K562 (cell line): ENCODE measurements at regions not wholly inside any gene's neighbourhood (a gene's known extent, or its start where the extent isn't known, plus 50 kb on each side); places are given as distances from the start of the nearest gene placed in this dataset.
A peak's percentile ranks its signal among the peaks of the same experiment; 100 is the strongest.
"Not testable (repeated sequence)": the region's sequence is repeated elsewhere in the genome, so short reads cannot be mapped to it uniquely, and the experiment has no call there.

Experiments
- ATAC-seq: fragments of 200-7000 bp; cut with Tn5 transposase; 3 replicates; pipeline ENCODE4 v1.9.1; 2020; ENCODE audit warnings: moderate library complexity
- BruUV-seq: library from RNA; stranded (reverse); fragments of 400-500 nt; replicated peaks from 2 replicates; lab custom pipeline; 2021; lab: Mats Ljungman, UMichigan
- CTCF ChIA-PET: fragments of 300-600 bp; formaldehyde crosslinking; extraction: SDS; loops from one replicate; lab custom pipeline; 2021; ENCODE audit warnings: low intra/inter-chr PET ratio; lab: Yijun Ruan, JAX
- POLR2A ChIA-PET: fragments of 300-600, 350-650 bp; sonication (Branson Sonifier 250); formaldehyde crosslinking; extraction: SDS; loops from one replicate; lab custom pipeline; 2021; ENCODE audit warnings: antibody characterized with exemption, inconsistent platforms; lab: Yijun Ruan, JAX
- DNase-seq, 4 experiments: peaks; one replicate each; pipeline versions ENCODE4 v3.0.0 to v3.0.0-alpha.2; 2011 to 2018; ENCODE audit warnings: low spot score in 3 of 4, mixed read lengths in 3 of 4; ENCODE audit errors: extremely low read depth in 1 of 4
- FAIRE-seq: peaks from 2 replicates; lab custom pipeline; 2011; peaks lifted over from hg19 to GRCh38; lab: Jason Lieb, UNC
- H2AFZ ChIP-seq: 2 replicates; pipeline ENCODE4 v1.6.0; 2011; ENCODE audit warnings: low read depth, low read length, control low read depth, inconsistent platforms
- H3K27ac ChIP-seq: fragments of 200-600 bp; 3 replicates; pipeline ENCODE4 v1.8.0; 2011; ENCODE audit warnings: low read depth, mild to moderate bottlenecking, control low read depth, inconsistent platforms, low read length, moderate library complexity, mixed read lengths; ENCODE audit errors: extremely low read depth
- H3K27me3 ChIP-seq, 2 experiments: fragments of 300-600 bp in 1 of 2; 2 replicates in 1 of 2; 3 replicates in 1 of 2; pipeline versions ENCODE4 v1.6.0 to v1.8.0; 2011; ENCODE audit warnings: inconsistent platforms in 2 of 2, low read length in 2 of 2, mild to moderate bottlenecking in 1 of 2, mixed read lengths in 1 of 2, moderate library complexity in 1 of 2; ENCODE audit not compliant: control insufficient read depth in 2 of 2, insufficient read depth in 2 of 2
- H3K36me3 ChIP-seq: fragments of 300-600 bp; 3 replicates; pipeline ENCODE4 v1.8.0; 2011; ENCODE audit warnings: mild to moderate bottlenecking, low read length, inconsistent platforms; ENCODE audit not compliant: control insufficient read depth, insufficient read depth
- H3K4me1 ChIP-seq, 2 experiments: fragments of 200-600 bp in 1 of 2; replicated peaks in 1 of 2; 2 replicates in 1 of 2; 3 replicates in 1 of 2; pipeline versions ENCODE4 v1.5.1 to v1.8.0; 2011; ENCODE audit warnings: inconsistent platforms in 2 of 2, low read length in 2 of 2, mild to moderate bottlenecking in 1 of 2, mixed read lengths in 1 of 2, moderate library complexity in 1 of 2; ENCODE audit not compliant: control insufficient read depth in 2 of 2, insufficient read depth in 2 of 2
- H3K4me2 ChIP-seq: 2 replicates; pipeline ENCODE4 v1.6.1; 2011; ENCODE audit warnings: low read length, control low read depth, inconsistent platforms, mixed read lengths; ENCODE audit not compliant: insufficient read depth
- H3K4me3 ChIP-seq: fragments of 200-600 bp; sonication (generic), shearing (Covaris generic); 2 replicates; pipeline ENCODE4 v1.5.1; 2016; ENCODE audit warnings: control low read depth, inconsistent platforms
- H3K79me2 ChIP-seq: fragments of 200-600 bp; 3 replicates; pipeline ENCODE4 v1.8.0; 2011; ENCODE audit warnings: low read length, inconsistent platforms; ENCODE audit not compliant: control insufficient read depth, insufficient read depth
- H3K9ac ChIP-seq, 2 experiments: 2 replicates each; pipeline versions ENCODE4 v1.6.0 to v1.6.1; 2011; ENCODE audit warnings: low read depth in 2 of 2, low read length in 2 of 2, control low read depth in 1 of 2, inconsistent platforms in 1 of 2, mild to moderate bottlenecking in 1 of 2, mixed read lengths in 1 of 2; ENCODE audit not compliant: insufficient read depth in 1 of 2
- H3K9me1 ChIP-seq: one replicate; pipeline ENCODE4 v1.6.0; 2011; ENCODE audit warnings: inconsistent platforms, mild to moderate bottlenecking, low read length, moderate library complexity; ENCODE audit not compliant: control insufficient read depth, insufficient read depth
- H3K9me3 ChIP-seq: replicated peaks from 2 replicates; pipeline ENCODE4 v1.5.1; 2011; ENCODE audit warnings: low read depth, low read length, inconsistent platforms; ENCODE audit not compliant: control insufficient read depth, insufficient read depth
- H4K20me1 ChIP-seq: replicated peaks from 2 replicates; pipeline ENCODE4 v1.6.1; 2011; ENCODE audit warnings: low read length, inconsistent platforms, mixed read lengths; ENCODE audit not compliant: control insufficient read depth, insufficient read depth
- CREM ChIP-seq: IDR thresholded peaks from 2 replicates; pipeline ENCODE4 v1.6.1; 2014; ENCODE audit warnings: antibody characterized with exemption, low read depth
- FOXA1 ChIP-seq: fragments of 450-650 bp; IDR thresholded peaks from 2 replicates; pipeline ENCODE4 v1.6.1; 2016; ENCODE audit warnings: mild to moderate bottlenecking, borderline replicate concordance
- RBM25 ChIP-seq: fragments of 200-400 bp; formaldehyde crosslinking; IDR thresholded peaks from 2 replicates; pipeline ENCODE4 v1.6.1; 2018; ENCODE audit warnings: low read length, low read depth, moderate library complexity; ENCODE audit not compliant: severe bottlenecking
- TGIF2 ChIP-seq: sonication (generic); formaldehyde crosslinking; IDR thresholded peaks from 2 replicates; pipeline ENCODE4 v1.8.1; 2022; ENCODE audit warnings: mild to moderate bottlenecking, missing genetic modification reagents, moderate library complexity
- ZNF146 ChIP-seq: IDR thresholded peaks from one replicate; pipeline ENCODE4 v1.6.1; 2018; ENCODE audit warnings: missing compliant biosample characterization; ENCODE audit not compliant: unreplicated experiment
- ZNF184 ChIP-seq: sonication (generic); formaldehyde crosslinking; IDR thresholded peaks from 2 replicates; pipeline ENCODE4 v1.5.0; 2020; ENCODE audit warnings: missing genetic modification reagents
- WGBS: fragments of 100-300 bp; shearing (Covaris generic); methylation state at CpG from one replicate; pipeline ENCODE4 v1.1.6; 2016; ENCODE audit warnings: low coverage, mixed read lengths; ENCODE audit not compliant: insufficient coverage; ENCODE audit errors: missing lambda C conversion rate; 5-methylcytosine and 5-hydroxymethylcytosine counted together
- in situ Hi-C: fragments of 300-500 bp; cut with MboI; formaldehyde crosslinking; loops from 4 replicates; pipeline ENCODE4 v1.15.0; 2018; ENCODE audit warnings: inconsistent platforms, mixed read lengths
- intact Hi-C: fragments of 100-400 bp; cut with micrococcal nuclease; formaldehyde crosslinking; loops from 2 replicates; pipeline ENCODE4 v1.14.2; 2022

DNA sequence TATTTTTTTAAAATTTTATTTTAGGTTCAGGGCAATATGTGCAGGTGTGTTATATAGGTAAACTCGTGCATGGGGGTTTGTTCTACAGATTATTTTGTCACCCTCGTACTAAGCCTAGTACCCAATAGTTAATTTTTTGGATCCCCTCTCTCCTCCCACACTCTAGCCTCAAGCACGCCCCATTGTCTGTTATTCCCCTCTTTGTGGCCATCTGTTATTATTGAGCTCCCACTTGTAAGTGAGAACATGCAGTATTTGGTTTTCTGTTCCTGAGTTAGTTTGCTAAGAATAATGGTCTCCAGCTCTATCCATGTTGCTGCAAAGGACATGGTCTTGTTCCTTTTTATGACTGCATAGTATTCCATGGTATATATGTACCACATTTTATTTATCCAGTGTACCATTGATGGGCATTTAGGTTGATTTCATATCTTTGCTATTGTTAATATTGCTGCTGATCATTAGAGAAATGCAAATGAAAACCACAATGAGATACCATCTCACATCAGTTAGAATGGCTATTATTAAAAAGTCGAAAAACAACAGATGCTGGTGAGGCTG lies 753.7 kb upstream of the CTNND2 start:
- H3K9me3 ChIP-seq, ATAC-seq, CTCF ChIA-PET, H3K27ac ChIP-seq, H3K27me3 ChIP-seq, H3K9ac ChIP-seq, H2AFZ ChIP-seq, H4K20me1 ChIP-seq, H3K4me1 ChIP-seq, H3K4me3 ChIP-seq, H3K9me1 ChIP-seq, POLR2A ChIA-PET, H3K4me2 ChIP-seq, in situ Hi-C loops, H3K36me3 ChIP-seq, FAIRE-seq, BruUV-seq, DNase-seq, H3K79me2 ChIP-seq, intact Hi-C loops: not testable (repeated sequence)
- WGBS = 74% methylated on average over 4 of the region's 4 CpGs
- peak; percentile 76 for TF ChIP-seq ZNF146 (CRISPR knock-in tag)
- peak; percentile 63; the same call in 1 of the 2 replicates for TF ChIP-seq ZNF184
- TF ChIP-seq RBM25 = peak; percentile 29

DNA sequence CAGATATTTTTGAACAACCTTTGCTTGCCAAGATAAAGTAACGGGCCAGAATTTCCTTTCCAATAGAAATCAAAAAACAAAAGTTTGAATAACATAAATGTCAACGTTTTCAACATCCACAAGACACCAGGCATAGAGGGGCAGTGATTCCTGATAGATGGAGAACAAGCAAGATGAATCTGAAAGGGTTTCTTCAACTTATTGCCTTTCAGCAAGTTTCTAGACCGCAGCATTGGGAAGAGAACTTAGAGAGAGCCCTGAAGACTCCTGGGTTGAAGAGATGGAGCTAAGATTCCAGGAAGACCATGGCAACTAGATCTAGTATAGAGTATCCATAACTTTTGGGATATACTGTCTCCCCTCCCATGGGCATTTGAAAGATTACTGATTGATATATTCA lies 751.4 kb upstream of the CTNND2 start:
- ATAC-seq (no peak), DNase-seq (no peak), FAIRE-seq (no peak)
- Histone ChIP-seq H3K27ac (no peak overlapping the region), H3K4me3 (no peak overlapping the region), H4K20me1 (no peaks in the 10 kb centered on the region), H3K36me3 (peaks cover 5% of the 10 kb centered on the region; the same call in 1 of the 3 replicates), H3K9me1 (no peaks in the 10 kb centered on the region), H3K4me2 (no peak overlapping the region), H3K4me1 (no peaks in the 10 kb centered on the region), H2AFZ (no peak overlapping the region), H3K9me3 (peaks cover 5% of the 10 kb centered on the region; the same call in 1 of the 2 replicates), H3K27me3 (no peaks in the 10 kb centered on the region), H3K79me2 (no peaks in the 10 kb centered on the region), H3K9ac (no peak overlapping the region)
- ChIA-PET POLR2A (no interaction called here), CTCF (no interaction called here)
- in situ Hi-C loops = no loop called here
- WGBS = 71% methylated on average over 3 of the region's 3 CpGs
- BruUV-seq = no TSS peak
- intact Hi-C loops = no loop called here
- TF ChIP-seq CREM (no peak), TGIF2 (no peak), FOXA1 (no peak)
